Nephron (organoid): ENCODE measurements at regions not wholly inside any gene's neighbourhood (a gene's known extent, or its start where the extent isn't known, plus 50 kb on each side); places are given as distances from the start of the nearest gene placed in this dataset.

Experiments
- H3K27ac Mint-ChIP-seq, 3 experiments: 2 replicates each; pipeline ENCODE4 v1.8.0; 2020; ENCODE audit warnings: mixed read lengths in 3 of 3, mild to moderate bottlenecking in 2 of 3, moderate library complexity in 1 of 3
- H3K27me3 Mint-ChIP-seq: 2 replicates; pipeline ENCODE4 v1.8.0; 2021; ENCODE audit warnings: low read depth, mild to moderate bottlenecking, moderate library complexity, mixed read lengths
- H3K36me3 Mint-ChIP-seq: 2 replicates; pipeline ENCODE4 v1.8.0; 2020; ENCODE audit warnings: low read depth, mixed read lengths
- H3K4me1 Mint-ChIP-seq: 2 replicates; pipeline ENCODE4 v1.8.0; 2020; ENCODE audit warnings: mixed read lengths
- H3K4me3 Mint-ChIP-seq, 3 experiments: 2 replicates each; pipeline ENCODE4 v1.8.0; 2020; ENCODE audit warnings: mild to moderate bottlenecking in 3 of 3, mixed read lengths in 3 of 3, moderate library complexity in 2 of 3
- H3K9me3 Mint-ChIP-seq: 2 replicates; pipeline ENCODE4 v1.8.0; 2020; ENCODE audit warnings: mixed read lengths
- CTCF ChIP-seq, 3 experiments: fragments of 200-600 bp; sonication (generic); IDR thresholded peaks; one replicate each; pipeline ENCODE4 v1.5.0; 2021; ENCODE audit warnings: antibody characterized with exemption in 3 of 3; ENCODE audit not compliant: unreplicated experiment in 3 of 3

- no peak for TF ChIP-seq CTCF (IDR thresholded peaks at IDR 0.05; ENCODE audit: unreplicated experiment in 3 of 3)
- no peak overlapping the region for H3K4me3 Mint-ChIP-seq
- no peaks in the 10 kb centered on the region for H3K9me3 Mint-ChIP-seq
- peaks cover 26% of the 10 kb centered on the region for H3K4me1 Mint-ChIP-seq
- H3K36me3 Mint-ChIP-seq = no peaks in the 10 kb centered on the region
- peaks cover 42% of the 10 kb centered on the region for H3K27me3 Mint-ChIP-seq
- no peak overlapping the region for H3K27ac Mint-ChIP-seq
These were observed 275.7 kb upstream of the CAMK1G start for GRCh38 chr1:209307846-209308245.

- H3K4me3 Mint-ChIP-seq = no peak overlapping the region
- no peak for TF ChIP-seq CTCF (IDR thresholded peaks at IDR 0.05; ENCODE audit: unreplicated experiment in 3 of 3)
- peaks cover 13% of the 10 kb centered on the region for H3K4me1 Mint-ChIP-seq
- H3K27ac Mint-ChIP-seq = no peak overlapping the region
- H3K9me3 Mint-ChIP-seq = no peaks in the 10 kb centered on the region
- no peaks in the 10 kb centered on the region for H3K36me3 Mint-ChIP-seq
- peaks cover 37% of the 10 kb centered on the region for H3K27me3 Mint-ChIP-seq
These were observed 274.3 kb upstream of the CAMK1G start for GRCh38 chr1:209309198-209309597.

GRCh38 chr1:209311770-209312169 is 271.7 kb upstream of the CAMK1G start:
- no peaks in the 10 kb centered on the region for H3K4me1 Mint-ChIP-seq
- peaks cover 26% of the 10 kb centered on the region for H3K27me3 Mint-ChIP-seq
- H3K36me3 Mint-ChIP-seq = no peaks in the 10 kb centered on the region
- no peak overlapping the region for H3K4me3 Mint-ChIP-seq
- no peaks in the 10 kb centered on the region for H3K9me3 Mint-ChIP-seq
- TF ChIP-seq CTCF (IDR thresholded peaks at IDR 0.05; ENCODE audit: unreplicated experiment in 3 of 3) = no peak
- H3K27ac Mint-ChIP-seq = no peak overlapping the region

- H3K4me1 Mint-ChIP-seq = no peaks in the 10 kb centered on the region
- no peak overlapping the region for H3K27ac Mint-ChIP-seq
- H3K4me3 Mint-ChIP-seq = no peak overlapping the region
- TF ChIP-seq CTCF (IDR thresholded peaks at IDR 0.05; ENCODE audit: unreplicated experiment in 3 of 3) = no peak
- H3K9me3 Mint-ChIP-seq = peaks cover 8% of the 10 kb centered on the region
- H3K27me3 Mint-ChIP-seq = peaks cover 12% of the 10 kb centered on the region
- no peaks in the 10 kb centered on the region for H3K36me3 Mint-ChIP-seq
These were observed 266.6 kb upstream of the CAMK1G start for GRCh38 chr1:209316929-209317328.

DNA sequence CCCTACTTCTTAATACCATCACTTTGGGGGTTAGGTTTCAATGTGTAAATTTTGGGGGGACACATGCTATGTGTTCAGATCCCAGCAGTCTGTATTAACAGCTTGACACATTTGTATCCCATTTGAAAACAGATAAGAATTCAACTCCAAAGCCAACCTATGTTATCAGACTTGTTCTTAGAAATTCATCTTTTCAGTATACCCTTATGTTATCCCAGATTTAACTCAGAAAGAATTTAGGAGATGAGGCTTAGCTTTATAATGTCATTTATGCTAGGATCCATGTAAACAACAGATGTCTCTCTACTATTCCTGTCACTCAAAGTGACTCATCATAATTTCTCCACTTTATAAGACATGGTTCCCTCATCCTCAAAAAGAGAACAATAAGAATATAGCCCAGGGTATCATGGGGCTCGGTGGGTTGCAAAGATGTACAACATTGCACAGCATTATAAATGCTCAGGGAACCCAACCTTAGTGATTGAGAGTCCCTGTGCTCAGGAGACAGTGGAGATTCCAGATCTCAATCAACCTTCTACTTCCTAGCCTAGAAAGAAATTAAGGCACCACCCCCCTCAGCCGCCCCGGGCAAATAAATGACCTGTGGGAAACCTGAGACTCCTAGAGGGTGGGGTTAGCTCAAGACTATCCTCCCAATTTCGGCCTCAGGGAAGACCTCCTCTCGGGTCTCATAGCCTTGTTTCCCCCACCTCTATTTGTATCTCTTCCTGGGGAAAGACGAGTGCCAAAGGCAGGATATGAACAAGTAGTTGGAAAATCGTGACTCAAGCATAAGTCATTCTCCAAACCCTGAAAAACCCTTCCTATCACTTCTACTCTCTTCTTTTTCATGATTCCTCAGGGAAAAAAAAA is 265.1 kb upstream of the CAMK1G start:
- H3K27me3 Mint-ChIP-seq = peaks cover 15% of the 10 kb centered on the region
- no peaks in the 10 kb centered on the region for H3K4me1 Mint-ChIP-seq
- H3K27ac Mint-ChIP-seq = no peak overlapping the region

More for the DNA sequence above, 265.1 kb upstream of the CAMK1G start:
- no peak for TF ChIP-seq CTCF (IDR thresholded peaks at IDR 0.05; ENCODE audit: unreplicated experiment in 3 of 3)
- H3K9me3 Mint-ChIP-seq = peaks cover 10% of the 10 kb centered on the region
- no peak overlapping the region for H3K4me3 Mint-ChIP-seq
- H3K36me3 Mint-ChIP-seq = peaks cover under 1% of the 10 kb centered on the region
